Neural cell (in vitro differentiated cells): ENCODE measurements at regions not wholly inside any gene's neighbourhood (a gene's known extent, or its start where the extent isn't known, plus 50 kb on each side); places are given as distances from the start of the nearest gene placed in this dataset.

Source experiments
- H2AFZ ChIP-seq: fragments of 200-600, 300-800 bp; sonication (generic), shearing (Covaris generic); 2 replicates; pipeline ENCODE4 v1.6.0; 2014; ENCODE audit warnings: low read depth, mild to moderate bottlenecking, antibody characterized with exemption, low read length, moderate library complexity
- H3F3A ChIP-seq: fragments of 200-600 bp; shearing (Covaris generic); 2 replicates; pipeline ENCODE4 v1.6.1; 2016; ENCODE audit warnings: mild to moderate bottlenecking, moderate library complexity, mixed read lengths, antibody characterized with exemption, low read length; ENCODE audit not compliant: insufficient read depth, poor library complexity, severe bottlenecking
- H3K27ac ChIP-seq: fragments of 200-600, 300-800 bp; sonication (generic), shearing (Covaris generic); 2 replicates; pipeline ENCODE4 v1.5.1; 2014; ENCODE audit warnings: mild to moderate bottlenecking, low read length, moderate library complexity
- H3K27me3 ChIP-seq: fragments of 300-800, 200-600 bp; sonication (generic), shearing (Covaris generic); 2 replicates; pipeline ENCODE4 v1.6.0; 2014; ENCODE audit warnings: mild to moderate bottlenecking, low read depth, low read length, moderate library complexity; ENCODE audit not compliant: insufficient read depth
- H3K36me3 ChIP-seq: fragments of 300-800, 200-600 bp; sonication (generic), shearing (Covaris generic); 2 replicates; pipeline ENCODE4 v1.5.1; 2014; ENCODE audit warnings: mild to moderate bottlenecking, antibody characterized with exemption, low read length, moderate library complexity; ENCODE audit not compliant: insufficient read depth
- H3K4me2 ChIP-seq: fragments of 300-800, 200-600 bp; sonication (generic), shearing (Covaris generic); 2 replicates; pipeline ENCODE4 v1.6.0; 2014; ENCODE audit warnings: mild to moderate bottlenecking, low read length
- H3K4me3 ChIP-seq: fragments of 300-800, 200-600 bp; sonication (generic), shearing (Covaris generic); 2 replicates; pipeline ENCODE4 v1.5.1; 2014; ENCODE audit warnings: mild to moderate bottlenecking, low read length, moderate library complexity
- H3K79me2 ChIP-seq: fragments of 200-600 bp; shearing (Covaris generic); replicated peaks from 2 replicates; pipeline ENCODE4 v1.6.0; 2014; ENCODE audit warnings: mild to moderate bottlenecking, low read length, moderate library complexity; ENCODE audit not compliant: insufficient read depth
- H3K9ac ChIP-seq: fragments of 300-800, 200-600 bp; sonication (generic), shearing (Covaris generic); 2 replicates; pipeline ENCODE4 v1.6.1; 2016; ENCODE audit warnings: mild to moderate bottlenecking, low read length, mixed read lengths
- H3K9me2 ChIP-seq: fragments of 200-600 bp; shearing (Covaris generic); 2 replicates; pipeline ENCODE4 v1.6.1; 2016; ENCODE audit warnings: mild to moderate bottlenecking, low read length, mixed read lengths; ENCODE audit not compliant: insufficient read depth
- H3K9me3 ChIP-seq: fragments of 200-600, 300-800 bp; sonication (generic), shearing (Covaris generic); 2 replicates; pipeline ENCODE4 v1.6.1; 2016; ENCODE audit warnings: mild to moderate bottlenecking, mixed run types, low read length, moderate library complexity, mixed read lengths
- H4K20me1 ChIP-seq: fragments of 200-600 bp; shearing (Covaris generic); 2 replicates; pipeline ENCODE4 v1.6.1; 2016; ENCODE audit warnings: mild to moderate bottlenecking, mixed run types; ENCODE audit not compliant: insufficient read depth
- EP300 ChIP-seq: fragments of 450-650 bp; conservative IDR thresholded peaks from 2 replicates; pipeline ENCODE4 v1.6.1; 2014; ENCODE audit warnings: antibody characterized with exemption, mild to moderate bottlenecking, moderate library complexity; ENCODE audit not compliant: poor library complexity, severe bottlenecking
- EZH2 ChIP-seq: fragments of 200-600, 300-800 bp; shearing (Covaris generic), sonication (generic); IDR thresholded peaks from 2 replicates; pipeline ENCODE4 v1.6.1; 2014; ENCODE audit warnings: antibody characterized with exemption, low read length, borderline replicate concordance, mild to moderate bottlenecking; ENCODE audit not compliant: insufficient read depth, poor library complexity, severe bottlenecking
- MXI1 ChIP-seq: fragments of 450-650 bp; conservative IDR thresholded peaks from 2 replicates; pipeline ENCODE4 v1.6.1; 2014; ENCODE audit warnings: antibody characterized with exemption, mild to moderate bottlenecking; ENCODE audit not compliant: poor library complexity, severe bottlenecking
- POLR2AphosphoS5 ChIP-seq: IDR thresholded peaks from 2 replicates; pipeline ENCODE4 v1.6.1; 2012
- RAD21 ChIP-seq: fragments of 450-650 bp; conservative IDR thresholded peaks from 2 replicates; pipeline ENCODE4 v1.6.1; 2014; ENCODE audit warnings: antibody characterized with exemption, mild to moderate bottlenecking, moderate library complexity
- REST ChIP-seq: IDR thresholded peaks from 2 replicates; pipeline ENCODE4 v1.6.1; 2012; ENCODE audit warnings: borderline replicate concordance
- SMC3 ChIP-seq: fragments of 450-650 bp; conservative IDR thresholded peaks from 2 replicates; pipeline ENCODE4 v1.6.1; 2014; ENCODE audit warnings: antibody characterized with exemption, mild to moderate bottlenecking, moderate library complexity; ENCODE audit not compliant: poor library complexity
- TAF1 ChIP-seq: IDR thresholded peaks from 2 replicates; pipeline ENCODE4 v1.6.1; 2012; ENCODE audit warnings: low read depth
- TF ChIP-seq, protein P1 (sequence below): fragments of 450-650 bp; IDR thresholded peaks from 2 replicates; pipeline ENCODE4 v1.5.1; 2014; ENCODE audit warnings: antibody characterized with exemption, mild to moderate bottlenecking, moderate library complexity; ENCODE audit not compliant: poor library complexity, severe bottlenecking

DNA sequence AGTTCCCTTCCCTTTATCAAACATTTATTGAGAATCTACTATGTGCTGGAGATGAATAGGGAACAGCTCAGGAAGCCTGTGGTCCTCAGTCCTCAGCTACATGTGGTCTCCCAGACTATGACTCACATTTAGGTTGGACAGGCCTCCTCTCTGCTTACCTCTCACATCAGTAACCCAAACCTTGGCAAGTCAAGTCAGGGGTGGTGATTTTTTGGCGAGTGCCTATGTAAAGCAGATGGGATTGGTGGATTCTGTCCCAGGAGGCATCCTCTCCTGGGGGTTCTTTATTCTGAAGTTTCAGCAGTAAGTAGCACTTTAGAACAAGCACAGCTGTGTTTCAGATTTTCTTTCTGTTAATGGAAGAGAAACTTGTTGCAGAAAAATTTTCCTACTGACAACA lies 241.3 kb downstream of the PRDM2 start:
- TF ChIP-seq REST (no peak), POLR2AphosphoS5 (no peak), EP300 (no peak), TAF1 (no peak)
- Histone ChIP-seq H3F3A (no peaks in the 10 kb centered on the region), H3K79me2 (no peaks in the 10 kb centered on the region), H3K36me3 (no peaks in the 10 kb centered on the region), H4K20me1 (no peaks in the 10 kb centered on the region), H3K4me2 (no peak overlapping the region), H3K27ac (no peak overlapping the region), H3K4me3 (no peak overlapping the region), H3K9me3 (peaks cover 4% of the 10 kb centered on the region), H3K9ac (no peak overlapping the region), H3K27me3 (no peaks in the 10 kb centered on the region), H2AFZ (no peak overlapping the region), H3K9me2 (no peaks in the 10 kb centered on the region)

DNA sequence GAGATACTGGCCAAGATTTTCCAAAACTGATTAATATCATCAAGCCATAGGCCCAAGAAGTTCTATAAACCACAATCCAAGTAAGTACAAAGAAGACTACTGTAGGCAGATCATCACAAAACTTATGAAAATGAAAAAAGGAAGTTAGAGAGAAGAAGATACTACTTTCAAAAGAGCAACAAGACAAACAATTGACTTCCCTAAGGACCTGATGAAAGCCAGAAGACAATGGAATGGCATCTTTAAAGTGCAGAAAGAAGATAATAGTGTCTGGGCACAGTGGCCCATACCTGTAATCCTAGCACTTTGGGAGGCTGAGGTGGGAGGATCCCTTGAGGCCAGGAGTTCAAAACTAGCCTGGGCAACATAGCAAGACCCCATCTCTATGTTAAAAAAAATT lies 243.1 kb downstream of the PRDM2 start:
- TF ChIP-seq RAD21: no peak
- TF ChIP-seq REST: no peak
- no peak for TF ChIP-seq MXI1
- no peak for TF ChIP-seq POLR2AphosphoS5
- TF ChIP-seq, protein P1, sequence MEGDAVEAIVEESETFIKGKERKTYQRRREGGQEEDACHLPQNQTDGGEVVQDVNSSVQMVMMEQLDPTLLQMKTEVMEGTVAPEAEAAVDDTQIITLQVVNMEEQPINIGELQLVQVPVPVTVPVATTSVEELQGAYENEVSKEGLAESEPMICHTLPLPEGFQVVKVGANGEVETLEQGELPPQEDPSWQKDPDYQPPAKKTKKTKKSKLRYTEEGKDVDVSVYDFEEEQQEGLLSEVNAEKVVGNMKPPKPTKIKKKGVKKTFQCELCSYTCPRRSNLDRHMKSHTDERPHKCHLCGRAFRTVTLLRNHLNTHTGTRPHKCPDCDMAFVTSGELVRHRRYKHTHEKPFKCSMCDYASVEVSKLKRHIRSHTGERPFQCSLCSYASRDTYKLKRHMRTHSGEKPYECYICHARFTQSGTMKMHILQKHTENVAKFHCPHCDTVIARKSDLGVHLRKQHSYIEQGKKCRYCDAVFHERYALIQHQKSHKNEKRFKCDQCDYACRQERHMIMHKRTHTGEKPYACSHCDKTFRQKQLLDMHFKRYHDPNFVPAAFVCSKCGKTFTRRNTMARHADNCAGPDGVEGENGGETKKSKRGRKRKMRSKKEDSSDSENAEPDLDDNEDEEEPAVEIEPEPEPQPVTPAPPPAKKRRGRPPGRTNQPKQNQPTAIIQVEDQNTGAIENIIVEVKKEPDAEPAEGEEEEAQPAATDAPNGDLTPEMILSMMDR: no peak
- TF ChIP-seq EP300: no peak
- TF ChIP-seq TAF1: no peak
- TF ChIP-seq EZH2: no peak
- TF ChIP-seq SMC3: no peak
- no peaks in the 10 kb centered on the region for H3F3A ChIP-seq
- H2AFZ ChIP-seq: no peak overlapping the region

More for the DNA sequence above, 243.1 kb downstream of the PRDM2 start:
- Histone ChIP-seq H4K20me1 (no peaks in the 10 kb centered on the region), H3K9ac (no peak overlapping the region), H3K36me3 (no peaks in the 10 kb centered on the region), H3K27ac (no peak overlapping the region), H3K4me2 (no peak overlapping the region), H3K9me2 (no peaks in the 10 kb centered on the region), H3K27me3 (no peaks in the 10 kb centered on the region), H3K9me3 (peaks cover 4% of the 10 kb centered on the region), H3K4me3 (no peak overlapping the region), H3K79me2 (no peaks in the 10 kb centered on the region)
